HEK293T (cell line): ENCODE measurements at regions not wholly inside any gene's neighbourhood (a gene's known extent, or its start where the extent isn't known, plus 50 kb on each side); places are given as distances from the start of the nearest gene placed in this dataset.

ENCODE experiments used
- CTCF ChIA-PET: fragments of 350-600 bp; formaldehyde crosslinking; extraction: SDS; loops from one replicate; lab custom pipeline; 2021; ENCODE audit warnings: antibody characterized with exemption, inconsistent platforms; lab: Yijun Ruan, JAX
- POLR2A ChIA-PET: fragments of 350-600 bp; formaldehyde crosslinking; extraction: SDS; loops from one replicate; lab custom pipeline; 2020; ENCODE audit warnings: antibody characterized with exemption, inconsistent platforms; lab: Yijun Ruan, JAX
- DNase-seq: peaks from one replicate; pipeline ENCODE4 v3.0.0; 2012; ENCODE audit warnings: mixed read lengths; ENCODE audit errors: extremely low spot score
- ARNT ChIP-seq: fragments of 450-650 bp; IDR thresholded peaks from 2 replicates; pipeline ENCODE4 v1.6.1; 2017; ENCODE audit warnings: mild to moderate bottlenecking
- BHLHE40 ChIP-seq: fragments of 450-650 bp; IDR thresholded peaks from 2 replicates; pipeline ENCODE4 v1.6.1; 2016; ENCODE audit warnings: mild to moderate bottlenecking, moderate library complexity, borderline replicate concordance
- CTBP1 ChIP-seq: fragments of 450-650 bp; IDR thresholded peaks from 2 replicates; pipeline ENCODE4 v1.6.1; 2016; ENCODE audit warnings: borderline replicate concordance
- ELF4 ChIP-seq: fragments of 450-650 bp; IDR thresholded peaks from 2 replicates; pipeline ENCODE4 v1.6.1; 2017; ENCODE audit warnings: antibody characterized with exemption
- FOXA1 ChIP-seq: fragments of 450-650 bp; IDR thresholded peaks from 2 replicates; pipeline ENCODE4 v1.6.1; 2016; ENCODE audit warnings: mild to moderate bottlenecking
- FOXK2 ChIP-seq: fragments of 450-650 bp; IDR thresholded peaks from 2 replicates; pipeline ENCODE4 v1.6.1; 2016; ENCODE audit warnings: mild to moderate bottlenecking
- FOXM1 ChIP-seq: fragments of 450-650 bp; IDR thresholded peaks from 2 replicates; pipeline ENCODE4 v1.6.1; 2017; ENCODE audit warnings: mild to moderate bottlenecking, borderline replicate concordance
- HDGF ChIP-seq: fragments of 450-650 bp; IDR thresholded peaks from 2 replicates; pipeline ENCODE4 v1.6.1; 2017; ENCODE audit warnings: antibody characterized with exemption, borderline replicate concordance
- L3MBTL2 ChIP-seq: fragments of 450-650 bp; conservative IDR thresholded peaks from 2 replicates; pipeline ENCODE4 v1.6.1; 2016; ENCODE audit warnings: mild to moderate bottlenecking
- LEF1 ChIP-seq: fragments of 450-650 bp; IDR thresholded peaks from 2 replicates; pipeline ENCODE4 v1.6.1; 2017; ENCODE audit warnings: mild to moderate bottlenecking, borderline replicate concordance
- NFRKB ChIP-seq: fragments of 450-650 bp; IDR thresholded peaks from 2 replicates; pipeline ENCODE4 v1.6.1; 2016; ENCODE audit warnings: mild to moderate bottlenecking, moderate library complexity
- SP1 ChIP-seq: fragments of 450-650 bp; IDR thresholded peaks from 2 replicates; pipeline ENCODE4 v1.6.1; 2017
- SUZ12 ChIP-seq: fragments of 450-650 bp; IDR thresholded peaks from 2 replicates; pipeline ENCODE4 v1.6.1; 2016; ENCODE audit warnings: mild to moderate bottlenecking
- TARDBP ChIP-seq: fragments of 450-650 bp; IDR thresholded peaks from 2 replicates; pipeline ENCODE4 v1.6.1; 2016
- ZNF384 ChIP-seq: fragments of 450-650 bp; IDR thresholded peaks from 2 replicates; pipeline ENCODE4 v1.6.1; 2016
- TF ChIP-seq, protein P1 (sequence below): fragments of 450-650 bp; IDR thresholded peaks from 2 replicates; pipeline ENCODE4 v1.6.1; 2016

DNA sequence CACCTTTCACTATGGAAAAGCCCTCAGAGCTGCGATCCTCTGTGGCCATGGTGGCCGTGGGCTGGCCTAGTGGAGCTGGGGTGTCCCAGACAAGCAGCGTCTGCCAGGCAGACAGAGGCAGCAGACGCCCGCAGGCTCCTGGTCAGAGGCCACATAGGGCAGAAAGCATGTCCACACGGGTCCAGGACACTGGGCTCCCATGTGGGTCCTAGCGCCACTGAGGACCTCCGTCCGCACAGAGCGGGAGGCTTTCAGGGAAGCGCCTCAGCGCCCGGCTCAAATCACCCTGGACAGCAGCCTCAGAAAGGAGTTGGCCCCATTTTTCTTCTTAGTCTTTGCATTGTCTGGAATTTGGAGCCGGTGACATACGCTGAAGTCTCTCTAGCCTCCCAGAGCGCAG, 389.7 kb downstream of the BRD1 start:
- TF ChIP-seq FOXM1: no peak
- TF ChIP-seq, protein P1, sequence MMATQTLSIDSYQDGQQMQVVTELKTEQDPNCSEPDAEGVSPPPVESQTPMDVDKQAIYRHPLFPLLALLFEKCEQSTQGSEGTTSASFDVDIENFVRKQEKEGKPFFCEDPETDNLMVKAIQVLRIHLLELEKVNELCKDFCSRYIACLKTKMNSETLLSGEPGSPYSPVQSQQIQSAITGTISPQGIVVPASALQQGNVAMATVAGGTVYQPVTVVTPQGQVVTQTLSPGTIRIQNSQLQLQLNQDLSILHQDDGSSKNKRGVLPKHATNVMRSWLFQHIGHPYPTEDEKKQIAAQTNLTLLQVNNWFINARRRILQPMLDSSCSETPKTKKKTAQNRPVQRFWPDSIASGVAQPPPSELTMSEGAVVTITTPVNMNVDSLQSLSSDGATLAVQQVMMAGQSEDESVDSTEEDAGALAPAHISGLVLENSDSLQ: no peak
- TF ChIP-seq TARDBP: no peak
- no peak for TF ChIP-seq FOXK2
- no peak for TF ChIP-seq BHLHE40
- TF ChIP-seq HDGF: no peak
- no peak for TF ChIP-seq NFRKB
- TF ChIP-seq ELF4: no peak
- POLR2A ChIA-PET: no interaction called here
- CTCF ChIA-PET: no interaction called here
- no peak for DNase-seq

DNA sequence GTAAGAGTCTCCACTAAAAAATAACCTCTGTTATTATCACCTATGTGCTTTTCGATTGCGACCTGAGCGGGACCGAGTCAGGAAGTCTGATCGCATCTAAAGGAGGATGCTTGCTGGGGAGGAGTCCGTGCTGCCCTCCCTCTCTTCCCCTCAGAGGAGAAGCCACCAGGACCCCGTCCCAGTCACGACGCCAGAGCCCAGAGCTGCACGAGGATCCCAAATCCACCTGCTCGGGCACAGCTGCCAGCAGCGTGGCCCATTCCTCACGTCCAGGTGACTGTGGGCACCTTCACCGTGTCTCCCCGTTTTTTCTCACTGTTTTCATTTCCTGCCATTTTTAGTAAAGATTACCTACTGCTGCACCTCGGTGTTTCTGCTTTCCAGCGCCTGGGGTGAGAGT, 390.3 kb downstream of the BRD1 start:
- POLR2A ChIA-PET: no interaction called here

DNA sequence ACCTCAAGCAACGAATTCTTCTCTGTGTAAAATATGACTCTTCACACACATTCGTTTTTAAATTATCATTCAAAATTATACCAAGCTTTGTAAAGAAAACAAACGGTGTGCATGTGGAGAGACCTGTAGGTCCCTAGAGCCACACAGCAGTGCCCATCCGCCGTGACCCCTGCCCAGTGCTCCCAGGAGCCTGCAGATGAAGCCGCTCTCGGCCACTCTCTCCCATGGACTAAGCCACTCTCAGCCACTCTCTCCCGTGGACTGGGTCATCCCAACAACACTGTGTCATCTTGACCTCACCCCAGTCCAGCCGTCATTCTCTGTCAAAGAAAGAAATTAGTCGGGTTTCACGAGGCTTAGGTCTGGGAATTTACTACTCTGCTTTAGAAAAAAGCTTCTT, 391.6 kb downstream of the BRD1 start:
- POLR2A ChIA-PET: no interaction called here
- DNase-seq: no peak
- CTCF ChIA-PET: no interaction called here
- no peak for TF ChIP-seq HDGF
- TF ChIP-seq, protein P1: no peak
- no peak for TF ChIP-seq SUZ12
- no peak for TF ChIP-seq BHLHE40
- TF ChIP-seq CTBP1: no peak
- no peak for TF ChIP-seq ARNT
- no peak for TF ChIP-seq NFRKB
- TF ChIP-seq FOXK2: no peak
- TF ChIP-seq LEF1: no peak

More for the DNA sequence above, 390.3 kb downstream of the BRD1 start:
- TF ChIP-seq CTBP1: no peak
- TF ChIP-seq BHLHE40: no peak
- TF ChIP-seq FOXM1: no peak
- no peak for TF ChIP-seq L3MBTL2
- no peak for TF ChIP-seq ZNF384
- no peak for TF ChIP-seq TARDBP
- TF ChIP-seq NFRKB: no peak
- no peak for TF ChIP-seq ELF4
- no peak for TF ChIP-seq SP1
- TF ChIP-seq, protein P1: no peak
- no peak for TF ChIP-seq HDGF
- no peak for TF ChIP-seq FOXK2
- TF ChIP-seq SUZ12: no peak
- TF ChIP-seq LEF1: no peak
- TF ChIP-seq FOXA1: no peak
- TF ChIP-seq ARNT: no peak
- no peak for DNase-seq
- CTCF ChIA-PET: no interaction called here

DNA sequence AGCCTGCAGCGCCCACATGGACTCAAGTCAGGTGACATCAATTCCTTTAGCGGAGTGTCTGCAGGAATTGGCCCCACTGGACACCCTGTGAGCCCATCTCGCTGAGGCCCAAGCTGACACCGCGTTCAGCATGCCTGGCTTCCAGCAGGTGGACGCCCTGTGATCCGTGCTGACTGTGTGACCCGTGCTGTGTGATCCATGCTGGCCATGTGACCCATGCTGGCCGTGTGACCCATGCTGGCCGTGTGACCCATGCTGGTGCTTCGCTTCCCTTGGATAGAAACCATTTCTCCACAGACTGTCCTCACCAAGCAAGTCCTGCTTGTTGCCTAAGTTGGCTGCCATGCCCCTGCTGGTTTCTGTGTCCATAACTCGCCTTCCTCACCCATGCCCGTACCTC, 392.1 kb downstream of the BRD1 start:
- TF ChIP-seq LEF1 (no peak), CTBP1 (no peak)
- TF ChIP-seq, protein P1: no peak
- no peak for DNase-seq
- CTCF ChIA-PET: no interaction called here
- POLR2A ChIA-PET: no interaction called here

DNA sequence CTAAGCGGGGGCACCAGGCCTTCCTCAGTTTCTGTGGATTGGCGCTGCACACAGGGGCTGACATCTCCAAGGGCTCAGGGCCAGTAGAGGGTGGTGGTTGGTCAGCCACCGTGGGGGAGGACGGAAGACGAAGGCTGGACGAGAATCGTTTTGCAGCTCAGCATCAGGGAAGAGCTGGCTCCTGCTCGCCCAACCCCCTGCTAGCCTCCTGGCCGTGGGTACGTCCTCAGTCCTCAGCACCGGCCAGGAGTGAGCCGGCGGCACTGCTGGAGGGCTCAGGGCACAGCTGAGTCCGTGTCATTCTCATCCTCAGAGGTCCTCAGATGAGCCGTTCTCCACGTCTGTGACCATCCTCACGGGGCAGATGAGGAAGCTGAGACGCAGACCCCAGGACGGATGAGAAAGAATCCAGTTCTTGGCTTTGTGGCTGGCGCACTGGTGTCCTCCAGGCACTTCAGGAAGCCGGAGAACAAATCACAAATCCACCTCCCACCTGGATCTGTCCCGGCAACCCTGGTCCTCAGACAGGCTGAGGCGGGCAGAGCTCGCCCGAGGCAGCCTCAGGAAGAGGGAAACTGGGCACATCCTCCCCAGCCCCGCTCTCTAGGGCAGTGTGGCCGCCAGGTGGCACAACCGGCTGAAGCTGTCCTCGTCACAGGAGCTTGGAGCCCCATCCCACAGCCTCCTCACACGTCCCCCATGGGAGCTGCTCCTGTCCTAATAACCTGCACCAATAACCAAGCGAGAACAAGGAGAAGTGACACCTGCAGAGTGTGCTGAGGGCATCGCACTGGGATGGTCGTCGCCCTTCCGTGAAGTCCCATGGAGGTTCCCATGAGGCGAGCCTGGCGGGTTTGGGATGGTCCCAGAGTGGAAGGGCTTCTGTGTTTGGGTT, 393.7 kb downstream of the BRD1 start:
- ChIA-PET CTCF (interaction anchor here (0.7 kb wide), 1 partner anchor 8 kb away, joined by 3 read pairs; no protein-coding TSS in a partner anchor), POLR2A (no interaction called here)
- TF ChIP-seq ARNT (no peak), HDGF (no peak), FOXK2 (no peak), CTBP1 (no peak), FOXA1 (no peak), FOXM1 (no peak), TARDBP (no peak)
- peak; percentile 25 for DNase-seq

DNA sequence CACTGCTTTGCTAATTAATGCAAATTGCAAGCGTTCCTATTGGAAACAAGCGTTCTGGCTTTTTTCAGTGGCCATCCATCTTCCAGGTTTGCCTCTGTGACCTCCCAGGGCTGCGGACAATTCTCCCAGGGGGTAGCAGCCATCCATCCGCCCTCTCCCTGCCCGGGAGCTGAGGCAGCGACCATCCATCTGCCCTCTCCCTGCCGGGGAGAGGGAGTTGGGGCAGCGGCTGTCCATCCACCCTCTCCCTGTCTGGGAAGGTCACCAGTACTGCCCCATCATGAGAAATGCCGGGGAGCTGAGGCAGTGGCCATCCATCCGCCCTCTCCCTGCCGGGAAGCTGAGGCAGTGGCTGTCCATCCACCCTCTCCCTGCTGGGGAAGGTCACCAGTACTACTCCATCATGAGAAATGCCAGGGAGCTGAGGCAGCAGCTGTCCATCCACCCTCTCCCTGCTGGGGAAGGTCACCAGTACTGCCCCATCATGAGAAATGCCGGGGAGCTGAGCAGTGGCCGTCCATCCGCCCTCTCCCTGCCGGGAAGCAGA, 394.7 kb downstream of the BRD1 start:
- CTCF ChIA-PET: no interaction called here
- DNase-seq: no peak
- POLR2A ChIA-PET: no interaction called here
- TF ChIP-seq LEF1 (no peak), ZNF384 (no peak), CTBP1 (no peak), NFRKB (no peak), TARDBP (no peak), L3MBTL2 (no peak), FOXM1 (no peak), SUZ12 (no peak), FOXA1 (no peak), ARNT (no peak), HDGF (no peak), FOXK2 (no peak), ELF4 (no peak), SP1 (no peak), BHLHE40 (no peak)
- TF ChIP-seq, protein P1: no peak
